GM12892 (cell line): ENCODE measurements at regions not wholly inside any gene's neighbourhood (a gene's known extent, or its start where the extent isn't known, plus 50 kb on each side); places are given as distances from the start of the nearest gene placed in this dataset.

Source experiments
- POLR2A ChIP-seq: IDR thresholded peaks from 2 replicates; pipeline ENCODE4 v1.6.1; 2011; ENCODE audit warnings: low read depth, low read length, control low read depth
- TAF1 ChIP-seq: IDR thresholded peaks from 2 replicates; pipeline ENCODE4 v1.6.1; 2011; ENCODE audit warnings: low read depth, mild to moderate bottlenecking, control low read depth, low read length, borderline replicate concordance

DNA sequence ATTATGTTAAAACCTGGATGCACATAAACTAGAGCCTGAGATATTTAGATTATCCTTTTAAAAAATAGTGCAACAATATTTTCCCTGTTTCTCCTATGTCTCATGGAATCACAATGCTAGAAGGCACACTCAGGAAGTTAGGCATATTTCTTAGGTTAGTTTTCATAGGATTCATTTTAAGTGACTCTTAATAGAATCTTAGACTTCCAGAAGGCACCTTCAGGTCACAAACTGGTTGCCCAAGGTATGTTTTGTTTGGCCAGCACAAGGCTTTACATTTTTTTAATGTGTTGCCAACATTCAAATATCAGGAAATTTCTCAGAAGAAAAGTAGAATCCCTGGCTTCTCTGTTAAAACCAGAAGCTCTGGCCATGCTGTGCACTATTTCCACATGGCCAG, 129.3 kb downstream of the LNPK start:
- TF ChIP-seq POLR2A = no peak
- no peak for TF ChIP-seq TAF1
